GM23248 (cell line): ENCODE measurements at regions not wholly inside any gene's neighbourhood (a gene's known extent, or its start where the extent isn't known, plus 50 kb on each side); places are given as distances from the start of the nearest gene placed in this dataset.

ENCODE experiments used
- DNase-seq: peaks from one replicate; pipeline ENCODE4 v3.0.0-alpha.2; 2015
- H2AFZ ChIP-seq: fragments of 200-600 bp; sonication (generic); 2 replicates; pipeline ENCODE4 v1.6.1; 2016; ENCODE audit warnings: antibody characterized with exemption
- H3F3A ChIP-seq: fragments of 200-600 bp; sonication (generic); 2 replicates; pipeline ENCODE4 v1.6.1; 2016; ENCODE audit warnings: mild to moderate bottlenecking, antibody characterized with exemption, mixed run types; ENCODE audit not compliant: insufficient read depth
- H3K27ac ChIP-seq: fragments of 200-600 bp; sonication (generic); 2 replicates; pipeline ENCODE4 v1.5.1; 2016; ENCODE audit warnings: mild to moderate bottlenecking
- H3K27me3 ChIP-seq: fragments of 200-600 bp; sonication (generic); replicated peaks from 2 replicates; pipeline ENCODE4 v1.6.1; 2016; ENCODE audit warnings: mild to moderate bottlenecking; ENCODE audit not compliant: insufficient read depth
- H3K36me3 ChIP-seq: fragments of 200-600 bp; sonication (generic); 2 replicates; pipeline ENCODE4 v1.6.1; 2016; ENCODE audit warnings: low read depth, mild to moderate bottlenecking
- H3K4me1 ChIP-seq: fragments of 200-600 bp; sonication (generic); 2 replicates; pipeline ENCODE4 v1.6.1; 2016; ENCODE audit warnings: mild to moderate bottlenecking; ENCODE audit not compliant: insufficient read depth
- H3K4me2 ChIP-seq: fragments of 200-600 bp; sonication (generic); one replicate; pipeline ENCODE4 v1.6.1; 2016; ENCODE audit warnings: mild to moderate bottlenecking; ENCODE audit not compliant: unreplicated experiment
- H3K4me3 ChIP-seq: fragments of 200-600 bp; sonication (generic); 2 replicates; pipeline ENCODE4 v1.5.1; 2016; ENCODE audit warnings: mild to moderate bottlenecking
- H3K79me2 ChIP-seq: fragments of 200-600 bp; sonication (generic); 2 replicates; pipeline ENCODE4 v1.6.1; 2016; ENCODE audit warnings: mild to moderate bottlenecking; ENCODE audit not compliant: insufficient read depth
- H3K9ac ChIP-seq: fragments of 200-600 bp; sonication (generic); 2 replicates; pipeline ENCODE4 v1.6.1; 2016; ENCODE audit warnings: mild to moderate bottlenecking
- H3K9me2 ChIP-seq: fragments of 200-600 bp; sonication (generic); 2 replicates; pipeline ENCODE4 v1.6.1; 2016; ENCODE audit warnings: mixed run types, mild to moderate bottlenecking, moderate library complexity; ENCODE audit not compliant: insufficient read depth
- H3K9me3 ChIP-seq: fragments of 200-600 bp; sonication (generic); one replicate; pipeline ENCODE4 v1.6.1; 2017; ENCODE audit warnings: low read depth
- H4K20me1 ChIP-seq: fragments of 200-600 bp; sonication (generic); 2 replicates; pipeline ENCODE4 v1.6.0; 2016; ENCODE audit not compliant: insufficient read depth
- EZH2 ChIP-seq: fragments of 200-600 bp; sonication (generic); IDR thresholded peaks from 2 replicates; pipeline ENCODE4 v1.6.1; 2018; ENCODE audit warnings: antibody characterized with exemption, mild to moderate bottlenecking; ENCODE audit not compliant: insufficient read depth, poor library complexity, severe bottlenecking
- EZH2phosphoT487 ChIP-seq: fragments of 200-600 bp; sonication (generic); IDR thresholded peaks from 2 replicates; pipeline ENCODE4 v1.6.1; 2018; ENCODE audit warnings: antibody characterized with exemption, moderate library complexity, mild to moderate bottlenecking, low read depth; ENCODE audit not compliant: insufficient read depth
- WGBS, 2 experiments: methylation state at CpG; one replicate each; pipeline ENCODE4 v1.1.6; 2015 to 2017; ENCODE audit warnings: low lambda C conversion rate in 2 of 2, low coverage in 1 of 2; ENCODE audit errors: missing lambda C conversion rate in 2 of 2; 5-methylcytosine and 5-hydroxymethylcytosine counted together
- in situ Hi-C: fragments of 300-500 bp; cut with MboI; formaldehyde crosslinking; loops from 2 replicates; pipeline ENCODE4 v1.15.0; 2020

DNA sequence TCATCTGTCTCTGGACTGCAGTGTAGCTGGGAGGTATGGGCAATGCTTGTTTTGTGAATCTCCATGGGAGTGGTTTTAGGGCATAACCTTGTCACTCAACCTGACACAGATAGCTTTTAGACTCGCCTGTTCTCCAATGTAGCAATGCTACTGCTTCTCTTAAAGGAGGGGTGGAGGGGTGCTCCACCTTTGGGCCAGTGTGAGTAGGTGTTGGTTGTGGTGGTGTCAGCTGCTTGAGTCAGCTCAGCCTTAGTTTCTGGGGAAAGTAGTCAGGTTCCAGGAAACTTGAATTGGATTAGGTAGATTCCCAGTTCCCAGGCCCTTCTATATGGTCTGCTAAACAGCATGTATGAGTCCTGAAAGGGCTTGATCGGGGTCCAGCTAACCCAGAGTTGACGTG lies 91.1 kb upstream of the PLPPR1 start:
- no peak for TF ChIP-seq EZH2
- no peak for TF ChIP-seq EZH2phosphoT487
- Histone ChIP-seq H3K4me1 (peaks cover 3% of the 10 kb centered on the region; the same call in 1 of the 2 replicates), H3K36me3 (no peaks in the 10 kb centered on the region), H3K9me2 (no peaks in the 10 kb centered on the region), H2AFZ (no peak overlapping the region), H3K9me3 (no peaks in the 10 kb centered on the region), H3F3A (peaks cover 6% of the 10 kb centered on the region; the same call in 1 of the 2 replicates), H3K4me2 (no peak overlapping the region), H3K79me2 (no peaks in the 10 kb centered on the region), H3K9ac (no peak overlapping the region), H3K27ac (no peak overlapping the region), H3K4me3 (no peak overlapping the region), H4K20me1 (no peaks in the 10 kb centered on the region), H3K27me3 (no peaks in the 10 kb centered on the region)
- DNase-seq: no peak
- WGBS, 2 experiments: 16 to 17% methylated on average over 3 of the region's 3 CpGs
- in situ Hi-C loops: no loop called here

DNA sequence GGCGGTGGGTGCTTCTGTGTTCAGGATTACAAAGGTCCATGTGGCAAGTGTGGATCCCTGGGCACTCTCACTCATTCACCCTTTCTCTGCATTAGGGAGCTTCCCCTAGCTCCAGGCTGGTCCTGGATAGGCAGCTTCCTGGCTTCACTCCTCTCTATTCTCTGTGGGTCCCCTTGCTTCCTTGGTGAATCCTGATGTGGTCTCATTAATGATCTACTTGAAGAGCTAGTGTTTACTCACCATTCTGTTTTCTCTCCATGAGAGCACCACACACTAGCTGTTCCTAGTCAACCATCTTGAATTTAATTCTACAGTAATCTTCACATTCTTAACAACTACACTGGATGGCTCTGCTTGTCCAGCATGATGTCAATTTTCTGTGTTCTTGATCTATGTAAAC lies 90.0 kb upstream of the PLPPR1 start:
- WGBS, 2 experiments: 31 to 35% methylated on average over 1 of the region's 1 CpG

DNA sequence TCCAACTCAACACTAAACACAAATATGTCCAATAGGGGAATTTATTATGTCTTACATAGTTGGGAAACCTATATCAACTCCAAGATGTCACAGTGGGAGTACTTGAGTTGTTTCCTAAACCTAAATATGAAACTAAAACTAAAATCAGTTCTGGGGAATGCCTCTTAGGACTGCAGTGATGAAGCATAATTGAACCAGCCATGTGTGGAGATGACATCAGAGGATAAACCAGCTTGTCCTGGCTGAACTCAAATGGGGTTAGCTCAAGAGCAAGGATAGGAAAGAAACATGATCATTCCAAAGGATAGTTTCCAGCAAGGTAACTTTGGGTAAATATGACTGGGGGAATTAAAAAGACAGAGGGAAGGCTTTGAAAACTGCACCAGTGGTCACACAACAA lies 88.9 kb upstream of the PLPPR1 start:
- no peaks in the 10 kb centered on the region for H3K27me3 ChIP-seq
- no peak overlapping the region for H3K4me3 ChIP-seq
- no peak overlapping the region for H3K27ac ChIP-seq
- no peak overlapping the region for H2AFZ ChIP-seq
- no peaks in the 10 kb centered on the region for H3K9me2 ChIP-seq
- no peaks in the 10 kb centered on the region for H3K4me1 ChIP-seq
- TF ChIP-seq EZH2phosphoT487: no peak
- H4K20me1 ChIP-seq: no peaks in the 10 kb centered on the region
- DNase-seq: no peak
- H3K36me3 ChIP-seq: no peaks in the 10 kb centered on the region
- in situ Hi-C loops: no loop called here
- H3K4me2 ChIP-seq: no peak overlapping the region
- H3K9me3 ChIP-seq: no peaks in the 10 kb centered on the region
- H3K79me2 ChIP-seq: no peaks in the 10 kb centered on the region
- H3F3A ChIP-seq: no peaks in the 10 kb centered on the region
- no peak overlapping the region for H3K9ac ChIP-seq

More for the DNA sequence above, 90.0 kb upstream of the PLPPR1 start:
- H3K79me2 ChIP-seq: no peaks in the 10 kb centered on the region
- H3K9me3 ChIP-seq: no peaks in the 10 kb centered on the region
- H3K4me2 ChIP-seq: no peak overlapping the region
- H3K27ac ChIP-seq: no peak overlapping the region
- no peaks in the 10 kb centered on the region for H3K36me3 ChIP-seq
- H3K27me3 ChIP-seq: no peaks in the 10 kb centered on the region
- TF ChIP-seq EZH2phosphoT487 (no peak), EZH2 (no peak)
- DNase-seq: no peak
- no peak overlapping the region for H3K4me3 ChIP-seq
- H3K9ac ChIP-seq: no peak overlapping the region
- in situ Hi-C loops: no loop called here
- H3F3A ChIP-seq: peaks cover 5% of the 10 kb centered on the region; the same call in 1 of the 2 replicates
- H2AFZ ChIP-seq: no peak overlapping the region
- no peaks in the 10 kb centered on the region for H4K20me1 ChIP-seq
- H3K4me1 ChIP-seq: peaks cover 3% of the 10 kb centered on the region; the same call in 1 of the 2 replicates
- no peaks in the 10 kb centered on the region for H3K9me2 ChIP-seq

DNA sequence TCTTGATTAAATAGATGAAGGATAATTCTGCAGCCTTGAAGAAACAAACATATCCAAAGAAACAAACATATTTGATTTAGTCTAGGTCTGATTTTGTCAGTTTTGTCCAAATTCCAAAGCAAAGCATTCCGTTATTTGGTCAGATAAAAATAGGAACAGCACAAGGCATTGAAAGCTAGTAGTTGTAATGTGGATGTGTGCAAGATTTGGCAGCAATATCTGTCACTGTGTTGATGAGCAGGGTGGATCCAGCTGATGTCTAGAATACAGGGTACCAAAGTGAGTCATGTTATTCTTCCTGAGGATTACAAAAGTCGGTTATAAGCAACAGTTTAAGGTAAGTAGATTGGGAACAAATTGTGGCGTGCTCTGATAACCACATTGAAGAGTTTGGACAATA lies 69.3 kb upstream of the PLPPR1 start:
- Histone ChIP-seq H3K27me3 (no peaks in the 10 kb centered on the region), H3K9me2 (no peaks in the 10 kb centered on the region), H3K36me3 (no peaks in the 10 kb centered on the region), H3K4me1 (no peaks in the 10 kb centered on the region), H2AFZ (no peak overlapping the region), H3K4me2 (no peak overlapping the region), H3K27ac (no peak overlapping the region), H3K4me3 (no peak overlapping the region), H3F3A (no peaks in the 10 kb centered on the region), H3K9ac (no peak overlapping the region), H4K20me1 (no peaks in the 10 kb centered on the region), H3K79me2 (no peaks in the 10 kb centered on the region), H3K9me3 (no peaks in the 10 kb centered on the region)
- in situ Hi-C loops: no loop called here
- TF ChIP-seq EZH2: no peak
- no peak for TF ChIP-seq EZH2phosphoT487
- 4% methylated on average over 3 of the region's 3 CpGs for WGBS, 2 experiments
- DNase-seq: no peak
